Smooth muscle cell (in vitro differentiated cells): ENCODE measurements at regions not wholly inside any gene's neighbourhood (a gene's known extent, or its start where the extent isn't known, plus 50 kb on each side); places are given as distances from the start of the nearest gene placed in this dataset.

Source experiments
- DNase-seq: peaks from one replicate; lab custom pipeline; 2025; ENCODE audit not compliant: unreplicated experiment; lab: John Stamatoyannopoulos, UW
- H2AFZ ChIP-seq: fragments of 200-600 bp; sonication (generic); 2 replicates; pipeline ENCODE4 v1.6.0; 2016; ENCODE audit warnings: antibody characterized with exemption, low read depth, mild to moderate bottlenecking
- H3F3A ChIP-seq: fragments of 200-600 bp; sonication (generic); 2 replicates; pipeline ENCODE4 v1.6.0; 2017; ENCODE audit warnings: antibody characterized with exemption, low read depth
- H3K27ac ChIP-seq: fragments of 200-600 bp; sonication (generic); 2 replicates; pipeline ENCODE4 v1.5.1; 2016; ENCODE audit warnings: low read depth, mild to moderate bottlenecking
- H3K27me3 ChIP-seq: fragments of 200-600 bp; sonication (generic); 2 replicates; pipeline ENCODE4 v1.6.1; 2016; ENCODE audit warnings: low read depth, mild to moderate bottlenecking
- H3K36me3 ChIP-seq: fragments of 200-600 bp; sonication (generic); 2 replicates; pipeline ENCODE4 v1.5.1; 2016; ENCODE audit warnings: low read depth
- H3K4me1 ChIP-seq: fragments of 200-600 bp; sonication (generic); 2 replicates; pipeline ENCODE4 v1.5.1; 2016; ENCODE audit warnings: low read depth
- H3K4me2 ChIP-seq: fragments of 200-600 bp; sonication (generic); 2 replicates; pipeline ENCODE4 v1.6.0; 2016; ENCODE audit warnings: mild to moderate bottlenecking
- H3K4me3 ChIP-seq: fragments of 200-600 bp; sonication (generic); 2 replicates; pipeline ENCODE4 v1.5.1; 2016; ENCODE audit warnings: mild to moderate bottlenecking
- H3K79me2 ChIP-seq: fragments of 200-600 bp; sonication (generic); 2 replicates; pipeline ENCODE4 v1.6.0; 2016; ENCODE audit warnings: low read depth, mild to moderate bottlenecking
- H3K9ac ChIP-seq: fragments of 200-600 bp; sonication (generic); 2 replicates; pipeline ENCODE4 v1.6.0; 2016; ENCODE audit warnings: low read depth
- H3K9me3 ChIP-seq: fragments of 200-600 bp; sonication (generic); replicated peaks from 2 replicates; pipeline ENCODE4 v1.5.1; 2016; ENCODE audit warnings: low read depth
- H4K20me1 ChIP-seq: fragments of 200-600 bp; sonication (generic); 2 replicates; pipeline ENCODE4 v1.6.0; 2016; ENCODE audit warnings: low read depth
- CTCF ChIP-seq: fragments of 200-600 bp; sonication (generic); IDR thresholded peaks from 2 replicates; pipeline ENCODE4 v1.5.1; 2017; ENCODE audit warnings: borderline replicate concordance, mild to moderate bottlenecking, antibody characterized with exemption; ENCODE audit not compliant: insufficient read depth, poor library complexity, severe bottlenecking
- WGBS: methylation state at CpG from one replicate; pipeline ENCODE4 v1.1.7; 2016; ENCODE audit warnings: low lambda C conversion rate; 5-methylcytosine and 5-hydroxymethylcytosine counted together

- Histone ChIP-seq H3K27ac (no peak overlapping the region), H3K27me3 (no peaks in the 10 kb centered on the region), H3F3A (no peaks in the 10 kb centered on the region), H3K4me1 (no peaks in the 10 kb centered on the region), H3K9me3 (no peaks in the 10 kb centered on the region), H3K9ac (no peak overlapping the region), H4K20me1 (no peaks in the 10 kb centered on the region), H3K36me3 (no peaks in the 10 kb centered on the region), H2AFZ (no peak overlapping the region), H3K79me2 (no peaks in the 10 kb centered on the region), H3K4me2 (no peak overlapping the region), H3K4me3 (no peak overlapping the region)
- DNase-seq, result no peak
- 85% methylated on average over 4 of the region's 4 CpGs for WGBS
- TF ChIP-seq CTCF, result no peak
These were observed 219.8 kb upstream of the MANEA start for GRCh38 chr6:95357380-95358020.

DNA sequence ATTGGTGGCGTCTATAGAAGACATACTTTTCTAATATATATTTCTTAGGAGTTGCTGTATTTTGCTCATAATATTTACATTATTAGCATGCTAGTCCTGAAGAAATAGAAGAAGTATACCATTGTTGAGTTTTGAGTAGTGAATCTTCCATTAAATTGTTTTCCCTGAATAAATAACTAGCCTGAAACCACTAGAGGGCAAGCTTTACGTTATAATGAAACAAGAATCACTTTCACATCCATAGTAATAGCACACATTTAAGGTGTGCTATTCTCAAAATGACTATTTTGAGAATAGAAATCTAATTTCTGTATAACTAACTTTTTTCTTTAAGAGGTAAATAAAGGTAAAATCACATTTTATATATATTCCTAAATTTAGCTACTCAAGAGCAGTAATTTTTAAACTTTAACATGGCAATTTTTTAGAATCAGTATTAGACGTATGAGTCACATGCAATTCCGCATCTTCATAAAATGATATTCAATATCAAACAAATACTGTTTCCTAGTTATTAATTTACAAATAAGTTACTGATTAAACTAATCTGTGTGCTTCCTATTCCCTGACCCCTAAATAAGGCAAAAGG, 213.2 kb upstream of the MANEA start:
- Histone ChIP-seq H4K20me1 (no peaks in the 10 kb centered on the region), H3K79me2 (no peaks in the 10 kb centered on the region), H3K9ac (no peak overlapping the region), H3K4me2 (no peak overlapping the region), H3K9me3 (no peaks in the 10 kb centered on the region), H3K4me3 (no peak overlapping the region), H3K4me1 (no peaks in the 10 kb centered on the region), H3F3A (no peaks in the 10 kb centered on the region), H3K27ac (no peak overlapping the region), H3K27me3 (no peaks in the 10 kb centered on the region), H2AFZ (no peak overlapping the region), H3K36me3 (no peaks in the 10 kb centered on the region)
- no peak for DNase-seq
- peak; percentile 51 for TF ChIP-seq CTCF
- WGBS, result 64% methylated on average over 4 of the region's 4 CpGs

GRCh38 chr6:95365454-95365853, 211.9 kb upstream of the MANEA start:
- no peaks in the 10 kb centered on the region for H4K20me1 ChIP-seq
- no peak for DNase-seq
- 58% methylated on average over 2 of the region's 2 CpGs for WGBS
- no peak overlapping the region for H3K4me3 ChIP-seq
- no peak overlapping the region for H3K9ac ChIP-seq
- no peak overlapping the region for H3K4me2 ChIP-seq
- no peaks in the 10 kb centered on the region for H3K36me3 ChIP-seq
- H3F3A ChIP-seq, result no peaks in the 10 kb centered on the region
- no peaks in the 10 kb centered on the region for H3K4me1 ChIP-seq
- H2AFZ ChIP-seq, result no peak overlapping the region
- no peaks in the 10 kb centered on the region for H3K79me2 ChIP-seq
- no peak overlapping the region for H3K27ac ChIP-seq
- H3K9me3 ChIP-seq, result no peaks in the 10 kb centered on the region
- no peaks in the 10 kb centered on the region for H3K27me3 ChIP-seq
- no peak for TF ChIP-seq CTCF

GRCh38 chr6:95366414-95366813, 210.9 kb upstream of the MANEA start:
- no peaks in the 10 kb centered on the region for H4K20me1 ChIP-seq
- H3K36me3 ChIP-seq, result no peaks in the 10 kb centered on the region
- H3K4me2 ChIP-seq, result no peak overlapping the region
- WGBS, result 85% methylated on average over 4 of the region's 4 CpGs
- no peak for DNase-seq
- no peaks in the 10 kb centered on the region for H3K4me1 ChIP-seq
- no peaks in the 10 kb centered on the region for H3K9me3 ChIP-seq
- H3K9ac ChIP-seq, result no peak overlapping the region
- H2AFZ ChIP-seq, result no peak overlapping the region
- no peak overlapping the region for H3K27ac ChIP-seq
- no peak for TF ChIP-seq CTCF
- H3K79me2 ChIP-seq, result no peaks in the 10 kb centered on the region
- no peaks in the 10 kb centered on the region for H3K27me3 ChIP-seq
- H3K4me3 ChIP-seq, result no peak overlapping the region
- no peaks in the 10 kb centered on the region for H3F3A ChIP-seq
